Endothelial cell of umbilical vein (primary cell): ENCODE measurements at regions not wholly inside any gene's neighbourhood (a gene's known extent, or its start where the extent isn't known, plus 50 kb on each side); places are given as distances from the start of the nearest gene placed in this dataset.

Source experiments
- BruUV-seq: library from RNA; stranded (reverse); fragments of 400-500 nt; replicated peaks from 2 replicates; lab custom pipeline; 2021; lab: Mats Ljungman, UMichigan
- CTCF ChIA-PET: fragments of 300-600, 350-600 bp; sonication (Branson Sonifier 250); formaldehyde crosslinking; loops from one replicate; lab custom pipeline; 2021; ENCODE audit warnings: antibody characterized with exemption, inconsistent platforms; lab: Charles Lee
- POLR2A ChIA-PET: fragments of 300-600, 350-600 bp; sonication (Branson Sonifier 250); formaldehyde crosslinking; loops from one replicate; lab custom pipeline; 2021; ENCODE audit warnings: antibody characterized with exemption, inconsistent platforms; lab: Charles Lee
- DNase-seq: peaks from one replicate; pipeline ENCODE4 v3.0.0-alpha.2; 2011; ENCODE audit warnings: low read depth, low spot score
- FAIRE-seq: peaks from 2 replicates; lab custom pipeline; 2011; peaks lifted over from hg19 to GRCh38; lab: Jason Lieb, UNC
- H2AFZ ChIP-seq: 2 replicates; pipeline ENCODE4 v1.6.0; 2012; ENCODE audit warnings: low read depth, low read length, control low read depth, inconsistent platforms
- H3K27ac ChIP-seq: 2 replicates; pipeline ENCODE4 v1.5.1; 2011; ENCODE audit warnings: low read depth, mild to moderate bottlenecking, control low read depth, low read length, moderate library complexity; ENCODE audit not compliant: insufficient read depth
- H3K27me3 ChIP-seq, 2 experiments: 2 replicates each; pipeline versions ENCODE4 v1.6.0 to v1.6.1; 2011; ENCODE audit warnings: low read length in 2 of 2, mixed read lengths in 1 of 2; ENCODE audit not compliant: control insufficient read depth in 2 of 2, insufficient read depth in 2 of 2
- H3K36me3 ChIP-seq, 2 experiments: 2 replicates in 1 of 2; 3 replicates in 1 of 2; pipeline ENCODE4 v1.5.1; 2011; ENCODE audit warnings: low read length in 2 of 2, mild to moderate bottlenecking in 1 of 2, moderate library complexity in 1 of 2; ENCODE audit not compliant: control insufficient read depth in 2 of 2, insufficient read depth in 2 of 2; ENCODE audit errors: extremely low read depth in 1 of 2
- H3K4me1 ChIP-seq: 3 replicates; pipeline ENCODE4 v1.5.1; 2011; ENCODE audit warnings: mild to moderate bottlenecking, low read length; ENCODE audit not compliant: control insufficient read depth, insufficient read depth; ENCODE audit errors: extremely low read depth
- H3K4me2 ChIP-seq: 2 replicates; pipeline ENCODE4 v1.6.1; 2011; ENCODE audit warnings: low read length, control low read depth, mixed read lengths; ENCODE audit not compliant: insufficient read depth
- H3K4me3 ChIP-seq, 3 experiments: fragments of 200-600 bp in 1 of 3; sonication (generic), shearing (Covaris generic) in 1 of 3; replicated peaks in 1 of 3; 2 replicates each; pipeline ENCODE4 v1.5.1; 2011 to 2016; ENCODE audit warnings: control low read depth in 3 of 3, low read length in 3 of 3, mild to moderate bottlenecking in 2 of 3, inconsistent platforms in 1 of 3, low read depth in 1 of 3, moderate library complexity in 1 of 3; ENCODE audit not compliant: insufficient read depth in 1 of 3
- H3K79me2 ChIP-seq: 2 replicates; pipeline ENCODE4 v1.6.0; 2012; ENCODE audit warnings: low read length, inconsistent platforms; ENCODE audit not compliant: control insufficient read depth, insufficient read depth
- H3K9ac ChIP-seq: replicated peaks from 2 replicates; pipeline ENCODE3; 2011; ENCODE audit warnings: low read length, control low read depth; ENCODE audit not compliant: insufficient read depth; ENCODE audit errors: extremely low read depth
- H3K9me1 ChIP-seq: replicated peaks from 3 replicates; pipeline ENCODE4 v1.6.0; 2011; ENCODE audit warnings: mild to moderate bottlenecking, low read length; ENCODE audit not compliant: control insufficient read depth, insufficient read depth; ENCODE audit errors: extremely low read depth
- H3K9me3 ChIP-seq: replicated peaks from 2 replicates; pipeline ENCODE4 v1.5.1; 2012; ENCODE audit warnings: low read length, inconsistent platforms; ENCODE audit not compliant: control insufficient read depth, insufficient read depth
- H4K20me1 ChIP-seq: replicated peaks from 2 replicates; pipeline ENCODE3; 2011; ENCODE audit warnings: mild to moderate bottlenecking, low read length; ENCODE audit not compliant: control insufficient read depth, insufficient read depth; ENCODE audit errors: extremely low read depth
- CTCF ChIP-seq, 2 donors: IDR thresholded peaks; 1 replicate in 1 of 2; 2 replicates in 1 of 2; pipeline ENCODE4 v1.5.1; 2011; ENCODE audit warnings: low read length in 2 of 2, mild to moderate bottlenecking in 2 of 2, moderate library complexity in 2 of 2, control low read depth in 1 of 2, inconsistent platforms in 1 of 2, low read depth in 1 of 2; ENCODE audit not compliant: insufficient read depth in 1 of 2; ENCODE audit errors: extremely low read depth in 1 of 2
- EZH2 ChIP-seq: IDR thresholded peaks from 2 replicates; pipeline ENCODE4 v1.6.1; 2012; ENCODE audit warnings: borderline replicate concordance, low read depth, mild to moderate bottlenecking, moderate library complexity, low read length, inconsistent platforms; ENCODE audit not compliant: severe bottlenecking
- FOS ChIP-seq: IDR thresholded peaks from 2 replicates; pipeline ENCODE4 v1.6.1; 2011; ENCODE audit warnings: mild to moderate bottlenecking, low read length, moderate library complexity, borderline replicate concordance; ENCODE audit not compliant: insufficient read depth
- GATA2 ChIP-seq: IDR thresholded peaks from 2 replicates; pipeline ENCODE4 v1.7.0; 2011; ENCODE audit warnings: low read depth, mild to moderate bottlenecking, moderate library complexity, mixed read lengths, low read length; ENCODE audit not compliant: insufficient read length, insufficient read depth
- POLR2AphosphoS5 ChIP-seq: IDR thresholded peaks from 2 replicates; pipeline ENCODE4 v1.6.1; 2012; ENCODE audit warnings: low read depth, mild to moderate bottlenecking, control low read depth, low read length, moderate library complexity; ENCODE audit not compliant: insufficient read depth
- dilution Hi-C: fragments of 300-500 bp; cut with MboI; formaldehyde crosslinking; loops from one replicate; pipeline ENCODE4 v1.15.0; 2019; ENCODE audit warnings: low sequenced_read_pairs; ENCODE audit not compliant: extremely low pct_ligation_motif_present
- intact Hi-C: fragments of 100-400 bp; cut with micrococcal nuclease; formaldehyde crosslinking; loops from one replicate; pipeline ENCODE4 v1.10.0; 2022
- TF ChIP-seq, protein P1 (sequence below): IDR thresholded peaks from 2 replicates; pipeline ENCODE4 v1.6.1; 2011; ENCODE audit not compliant: insufficient read depth, insufficient read length

- no peaks in the 10 kb centered on the region for H4K20me1 ChIP-seq
- no peak for TF ChIP-seq GATA2
- no peak for TF ChIP-seq POLR2AphosphoS5
- no peak for TF ChIP-seq CTCF (IDR thresholded peaks at IDR 0.05; ENCODE audit: extremely low read depth in 1 of 2, insufficient read depth in 1 of 2, low read depth in 1 of 2, low read length in 2 of 2)
- TF ChIP-seq EZH2: no peak
- TF ChIP-seq FOS: no peak
- TF ChIP-seq, protein P1, sequence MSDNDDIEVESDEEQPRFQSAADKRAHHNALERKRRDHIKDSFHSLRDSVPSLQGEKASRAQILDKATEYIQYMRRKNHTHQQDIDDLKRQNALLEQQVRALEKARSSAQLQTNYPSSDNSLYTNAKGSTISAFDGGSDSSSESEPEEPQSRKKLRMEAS: no peak
- H3K36me3 ChIP-seq: no peaks in the 10 kb centered on the region
- no peaks in the 10 kb centered on the region for H3K4me1 ChIP-seq
- no peak overlapping the region for H3K4me3 ChIP-seq
- H3K27me3 ChIP-seq: no peaks in the 10 kb centered on the region
- BruUV-seq: no TSS peak
- ChIA-PET CTCF (no interaction called here), POLR2A (no interaction called here)
- no peak overlapping the region for H3K27ac ChIP-seq
- no peaks in the 10 kb centered on the region for H3K9me1 ChIP-seq
- H3K4me2 ChIP-seq: no peak overlapping the region
- H3K79me2 ChIP-seq: no peaks in the 10 kb centered on the region
- H3K9me3 ChIP-seq: no peaks in the 10 kb centered on the region
- H2AFZ ChIP-seq: no peak overlapping the region
- dilution Hi-C loops: no loop called here
- no peak for FAIRE-seq
- DNase-seq: no peak
- no peak overlapping the region for H3K9ac ChIP-seq
- intact Hi-C loops: no loop called here
These were observed 134.1 kb upstream of the GPC1 start for GRCh38 chr2:240301256-240301795.
